H1 (cell line): ENCODE measurements at regions not wholly inside any gene's neighbourhood (a gene's known extent, or its start where the extent isn't known, plus 50 kb on each side); places are given as distances from the start of the nearest gene placed in this dataset.
A peak's percentile ranks its signal among the peaks of the same experiment; 100 is the strongest.

Source experiments
- CTCF ChIA-PET: fragments of 300-600 bp; sonication (Branson Sonifier 250); formaldehyde crosslinking; loops from one replicate; lab custom pipeline; 2021; ENCODE audit not compliant: partially characterized antibody; lab: Charles Lee
- POLR2A ChIA-PET: fragments of 300-600 bp; sonication (Branson Sonifier 250); formaldehyde crosslinking; loops from one replicate; lab custom pipeline; 2021; ENCODE audit warnings: inconsistent platforms; ENCODE audit not compliant: partially characterized antibody; lab: Charles Lee
- DNase-seq, 2 experiments: peaks; one replicate each; pipeline versions ENCODE4 v3.0.0 to v3.0.0-alpha.2; 2010 to 2022; ENCODE audit warnings: low spot score in 2 of 2, low read depth in 1 of 2, mixed read lengths in 1 of 2
- FAIRE-seq: peaks from 2 replicates; lab custom pipeline; 2011; peaks lifted over from hg19 to GRCh38; lab: Jason Lieb, UNC
- H2AFZ ChIP-seq: 2 replicates; pipeline ENCODE4 v1.8.1; 2012; ENCODE audit warnings: low read length, inconsistent platforms
- H2AK5ac ChIP-seq: 2 replicates; pipeline ENCODE4 v1.6.1; 2013; ENCODE audit warnings: low read depth, low read length
- H2BK120ac ChIP-seq: replicated peaks from 2 replicates; pipeline ENCODE3; 2013; ENCODE audit warnings: low read depth, low read length, inconsistent platforms
- H2BK12ac ChIP-seq: 2 replicates; pipeline ENCODE4 v1.6.1; 2013; ENCODE audit warnings: low read depth, low read length
- H2BK15ac ChIP-seq: 2 replicates; pipeline ENCODE4 v1.6.1; 2013; ENCODE audit warnings: low read length
- H2BK20ac ChIP-seq: 2 replicates; pipeline ENCODE4 v1.6.1; 2013; ENCODE audit warnings: low read length
- H2BK5ac ChIP-seq: 2 replicates; pipeline ENCODE4 v1.6.1; 2013; ENCODE audit warnings: low read depth, low read length
- H3K14ac ChIP-seq: 2 replicates; pipeline ENCODE4 v1.6.1; 2013; ENCODE audit warnings: inconsistent platforms; ENCODE audit not compliant: insufficient read length
- H3K18ac ChIP-seq: 2 replicates; pipeline ENCODE4 v1.6.1; 2013; ENCODE audit warnings: low read length; ENCODE audit errors: extremely low read depth
- H3K23ac ChIP-seq: 2 replicates; pipeline ENCODE4 v1.6.1; 2013; ENCODE audit warnings: inconsistent platforms; ENCODE audit not compliant: insufficient read length
- H3K23me2 ChIP-seq: 2 replicates; pipeline ENCODE4 v1.6.1; 2013; ENCODE audit warnings: low read depth, low read length
- H3K27ac ChIP-seq: 2 replicates; pipeline ENCODE4 v1.6.1; 2011; ENCODE audit warnings: low read depth, low read length, inconsistent platforms
- H3K27me3 ChIP-seq, 4 experiments: replicated peaks in 1 of 4; 1 replicate in 1 of 4; 2 replicates in 3 of 4; pipeline versions ENCODE4 v1.6.1 to v1.8.1; 2011 to 2013; ENCODE audit warnings: low read length in 3 of 4, mild to moderate bottlenecking in 3 of 4, inconsistent platforms in 2 of 4, mixed read lengths in 2 of 4, moderate library complexity in 1 of 4; ENCODE audit not compliant: control insufficient read depth in 3 of 4, insufficient read depth in 3 of 4; ENCODE audit errors: extremely low read depth in 1 of 4
- H3K36me3 ChIP-seq, 4 experiments: 2 replicates each; pipeline versions ENCODE4 v1.6.1 to v1.8.1; 2011 to 2013; ENCODE audit warnings: mild to moderate bottlenecking in 4 of 4, low read length in 3 of 4, moderate library complexity in 2 of 4, control low read depth in 1 of 4, inconsistent platforms in 1 of 4; ENCODE audit not compliant: insufficient read depth in 4 of 4, control insufficient read depth in 2 of 4
- H3K4ac ChIP-seq: replicated peaks from 2 replicates; pipeline ENCODE3; 2013; ENCODE audit warnings: low read length, low read depth, mixed read lengths, inconsistent platforms; ENCODE audit not compliant: insufficient read length
- H3K4me1 ChIP-seq, 4 experiments: replicated peaks in 1 of 4; 1 replicate in 1 of 4; 2 replicates in 3 of 4; pipeline versions ENCODE4 v1.6.1 to v1.8.1; 2011 to 2013; ENCODE audit warnings: low read length in 3 of 4, inconsistent platforms in 2 of 4, mixed read lengths in 1 of 4; ENCODE audit not compliant: insufficient read depth in 4 of 4, control insufficient read depth in 3 of 4
- H3K4me2 ChIP-seq, 2 experiments: 2 replicates each; pipeline versions ENCODE4 v1.6.1 to v1.8.1; 2011 to 2013; ENCODE audit warnings: low read depth in 2 of 2, low read length in 2 of 2, control low read depth in 1 of 2, inconsistent platforms in 1 of 2, mild to moderate bottlenecking in 1 of 2; ENCODE audit not compliant: insufficient read depth in 1 of 2
- H3K4me3 ChIP-seq, 4 experiments: fragments of 200-600, 300-600 bp in 1 of 4; sonication (generic), shearing (Covaris generic), sonication (Bioruptor Twin) in 1 of 4; 2 replicates each; pipeline versions ENCODE4 v1.5.1 to v1.8.1; 2011 to 2016; ENCODE audit warnings: low read length in 4 of 4, low read depth in 3 of 4, control low read depth in 2 of 4, inconsistent platforms in 2 of 4, mild to moderate bottlenecking in 2 of 4, mixed read lengths in 1 of 4, moderate library complexity in 1 of 4; ENCODE audit not compliant: insufficient read depth in 2 of 4; ENCODE audit errors: extremely low read depth in 1 of 4
- H3K56ac ChIP-seq: replicated peaks from 2 replicates; pipeline ENCODE3; 2013; ENCODE audit warnings: low read depth, mild to moderate bottlenecking, mixed read lengths, low read length, inconsistent platforms; ENCODE audit not compliant: insufficient read length
- H3K79me1 ChIP-seq: 2 replicates; pipeline ENCODE4 v1.6.1; 2013; ENCODE audit warnings: low read depth, low read length, control low read depth
- H3K79me2 ChIP-seq, 2 experiments: 2 replicates each; pipeline versions ENCODE4 v1.6.1 to v1.8.1; 2012 to 2013; ENCODE audit warnings: low read length in 2 of 2, mild to moderate bottlenecking in 2 of 2, inconsistent platforms in 1 of 2; ENCODE audit not compliant: insufficient read depth in 2 of 2, control insufficient read depth in 1 of 2
- H3K9ac ChIP-seq, 4 experiments: replicated peaks in 1 of 4; 1 replicate in 1 of 4; 2 replicates in 3 of 4; pipeline versions ENCODE4 v1.6.1 to v1.8.1; 2011 to 2013; ENCODE audit warnings: low read depth in 3 of 4, low read length in 3 of 4, control low read depth in 2 of 4, mild to moderate bottlenecking in 2 of 4, moderate library complexity in 2 of 4, inconsistent platforms in 1 of 4; ENCODE audit errors: extremely low read depth in 1 of 4
- H3K9me3 ChIP-seq, 2 experiments: 2 replicates each; pipeline versions ENCODE4 v1.6.1 to v1.8.1; 2012 to 2013; ENCODE audit warnings: mild to moderate bottlenecking in 2 of 2, moderate library complexity in 2 of 2, control low read depth in 1 of 2, inconsistent platforms in 1 of 2, low read depth in 1 of 2, low read length in 1 of 2, mixed read lengths in 1 of 2; ENCODE audit not compliant: insufficient read depth in 2 of 2
- H4K20me1 ChIP-seq, 2 experiments: replicated peaks in 1 of 2; 2 replicates each; pipeline versions ENCODE3 to v1.8.1; 2011 to 2013; ENCODE audit warnings: inconsistent platforms in 2 of 2, low read length in 2 of 2, mild to moderate bottlenecking in 1 of 2; ENCODE audit not compliant: insufficient read depth in 2 of 2, control insufficient read depth in 1 of 2
- H4K5ac ChIP-seq: 2 replicates; pipeline ENCODE4 v1.6.1; 2013; ENCODE audit warnings: low read length, low read depth, mixed read lengths, inconsistent platforms; ENCODE audit not compliant: insufficient read length
- H4K8ac ChIP-seq: 2 replicates; pipeline ENCODE4 v1.8.0; 2013; ENCODE audit warnings: mild to moderate bottlenecking, moderate library complexity, low read length, inconsistent platforms; ENCODE audit not compliant: insufficient read depth; ENCODE audit errors: extremely low read depth
- H4K91ac ChIP-seq: replicated peaks from 2 replicates; pipeline ENCODE3; 2013; ENCODE audit warnings: low read length, mixed read lengths, inconsistent platforms; ENCODE audit not compliant: insufficient read length
- ATF3 ChIP-seq: IDR thresholded peaks from 2 replicates; pipeline ENCODE4 v1.6.1; 2011; ENCODE audit warnings: low read depth, mild to moderate bottlenecking, low read length; ENCODE audit not compliant: insufficient read depth
- CTCF ChIP-seq, 3 experiments: IDR thresholded peaks; 1 replicate in 2 of 3; 2 replicates in 1 of 3; pipeline versions ENCODE4 v1.5.1 to v1.6.1; 2011; ENCODE audit warnings: low read length in 3 of 3, mild to moderate bottlenecking in 3 of 3, inconsistent platforms in 2 of 3, low read depth in 1 of 3, moderate library complexity in 1 of 3; ENCODE audit not compliant: insufficient read depth in 1 of 3; ENCODE audit errors: control extremely low read depth in 1 of 3
- EP300 ChIP-seq, 2 experiments: IDR thresholded peaks; 1 replicate in 1 of 2; 2 replicates in 1 of 2; pipeline ENCODE4 v1.6.1; 2011 to 2012; ENCODE audit warnings: low read depth in 2 of 2, low read length in 2 of 2, mild to moderate bottlenecking in 2 of 2, borderline replicate concordance in 1 of 2, inconsistent platforms in 1 of 2, moderate library complexity in 1 of 2
- EZH2 ChIP-seq: fragments of 200-600 bp; sonication (generic); IDR thresholded peaks from 2 replicates; pipeline ENCODE4 v1.7.1; 2012; ENCODE audit warnings: low read depth, mild to moderate bottlenecking, moderate library complexity, low read length, inconsistent platforms; ENCODE audit not compliant: severe bottlenecking
- RAD21 ChIP-seq, 2 experiments: IDR thresholded peaks in 1 of 2; conservative IDR thresholded peaks in 1 of 2; 2 replicates each; pipeline ENCODE4 v1.6.1; 2011; ENCODE audit warnings: low read depth in 2 of 2, low read length in 2 of 2, improper control_type of control experiment in 1 of 2, inconsistent platforms in 1 of 2, mild to moderate bottlenecking in 1 of 2, moderate library complexity in 1 of 2
- SIN3A ChIP-seq, 2 experiments: IDR thresholded peaks in 1 of 2; conservative IDR thresholded peaks in 1 of 2; 2 replicates each; pipeline ENCODE4 v1.6.1; 2011 to 2012; ENCODE audit warnings: low read length in 2 of 2, improper control_type of control experiment in 1 of 2, low read depth in 1 of 2, mild to moderate bottlenecking in 1 of 2
- SP4 ChIP-seq: IDR thresholded peaks from 2 replicates; pipeline ENCODE4 v1.6.1; 2012; ENCODE audit warnings: low read length, inconsistent platforms
- SUZ12 ChIP-seq: fragments of 200-600 bp; sonication (generic); IDR thresholded peaks from 2 replicates; pipeline ENCODE4 v1.6.1; 2012; ENCODE audit warnings: mild to moderate bottlenecking, inconsistent platforms, low read length, moderate library complexity, mixed read lengths
- YY1 ChIP-seq: IDR thresholded peaks from 2 replicates; pipeline ENCODE4 v1.6.1; 2011; ENCODE audit warnings: low read depth, mild to moderate bottlenecking, low read length
- WGBS, 2 experiments: shearing (Covaris generic) in 1 of 2; methylation state at CpG; one replicate each; pipeline versions ENCODE4 v1.1.6 to v1.1.7; 2013 to 2015; ENCODE audit warnings: low lambda C conversion rate in 2 of 2, mixed read lengths in 2 of 2, inconsistent platforms in 1 of 2, low coverage in 1 of 2, missing lambda C conversion rate in 1 of 2; ENCODE audit not compliant: insufficient replicate concordance in 2 of 2, insufficient coverage in 1 of 2, insufficient read length in 1 of 2; ENCODE audit errors: extremely low coverage in 1 of 2, missing lambda C conversion rate in 1 of 2; 5-methylcytosine and 5-hydroxymethylcytosine counted together

GRCh38 chr3:187935623-187936156 is 190.4 kb upstream of the BCL6 start:
- Histone ChIP-seq H3K56ac (no peak overlapping the region), H4K5ac (no peak overlapping the region), H2BK20ac (no peak overlapping the region), H3K27ac (no peak overlapping the region), H3K18ac (no peak overlapping the region), H3K23ac (no peak overlapping the region), H3K79me2 (no peaks in the 10 kb centered on the region), H3K36me3 (no peaks in the 10 kb centered on the region; a peak in 1 of 8 replicates), H2AK5ac (no peak overlapping the region), H3K79me1 (no peaks in the 10 kb centered on the region), H2BK15ac (no peak overlapping the region), H3K4me1 (no peaks in the 10 kb centered on the region), H3K14ac (no peak overlapping the region), H3K4me2 (no peak overlapping the region), H3K9me3 (no peaks in the 10 kb centered on the region), H2BK12ac (no peak overlapping the region), H4K20me1 (no peaks in the 10 kb centered on the region), H3K27me3 (no peaks in the 10 kb centered on the region), H2BK5ac (no peak overlapping the region), H3K4me3 (no peak overlapping the region), H4K91ac (no peak overlapping the region), H3K4ac (no peak overlapping the region), H2AFZ (no peak overlapping the region; the same call in 1 of the 2 replicates), H3K9ac (no peak overlapping the region), H4K8ac (peak overlapping the region; percentile 57; the same call in 1 of the 2 replicates), H3K23me2 (no peaks in the 10 kb centered on the region), H2BK120ac (no peak overlapping the region)
- 91% methylated on average over 17 of the region's 17 CpGs; no CpG with 5 or more reads in 1 of the 2 experiments for WGBS, 2 experiments
- ChIA-PET CTCF (interaction anchor here (1.7 kb wide), 1 partner anchor 9 kb away, joined by 4 read pairs; no protein-coding TSS in a partner anchor), POLR2A (no interaction called here)
- DNase-seq = no peak
- no peak for FAIRE-seq
- TF ChIP-seq RAD21 (IDR thresholded peaks at IDR 0.05 in 1 of 2, conservative IDR thresholded peaks at IDR 0.05 in 1 of 2; ENCODE audit: low read depth in 2 of 2, low read length in 2 of 2) (no peak), SIN3A (conservative IDR thresholded peaks at IDR 0.05 in 1 of 2, IDR thresholded peaks at IDR 0.05 in 1 of 2; ENCODE audit: low read depth in 1 of 2, low read length in 2 of 2) (no peak), EZH2 (no peak), EP300 (IDR thresholded peaks at IDR 0.05; ENCODE audit: borderline replicate concordance in 1 of 2, low read depth in 2 of 2, low read length in 2 of 2) (no peak), SP4 (no peak), ATF3 (no peak), CTCF (IDR thresholded peaks at IDR 0.05; ENCODE audit: control extremely low read depth in 1 of 3, insufficient read depth in 1 of 3, low read depth in 1 of 3, low read length in 3 of 3) (no peak), YY1 (no peak), SUZ12 (no peak)
